Epithelial cell of esophagus (primary cell): ENCODE measurements at regions not wholly inside any gene's neighbourhood (a gene's known extent, or its start where the extent isn't known, plus 50 kb on each side); places are given as distances from the start of the nearest gene placed in this dataset.

Experiments
- DNase-seq: peaks from one replicate; pipeline ENCODE4 v3.0.0; 2010; ENCODE audit warnings: low read depth
- H3K4me3 ChIP-seq: 2 replicates; pipeline ENCODE4 v1.5.1; 2011; ENCODE audit warnings: mild to moderate bottlenecking, low read length, control low read depth
- CTCF ChIP-seq: IDR thresholded peaks from 2 replicates; pipeline ENCODE4 v1.5.1; 2011; ENCODE audit warnings: low read depth, mild to moderate bottlenecking, low read length, control low read depth, inconsistent platforms; ENCODE audit not compliant: insufficient read depth; ENCODE audit errors: missing control alignments

GRCh38 chr13:111511219-111511732, 190.8 kb downstream of the TEX29 start:
- DNase-seq = no peak
- no peak for TF ChIP-seq CTCF
- no peak overlapping the region for H3K4me3 ChIP-seq

DNA sequence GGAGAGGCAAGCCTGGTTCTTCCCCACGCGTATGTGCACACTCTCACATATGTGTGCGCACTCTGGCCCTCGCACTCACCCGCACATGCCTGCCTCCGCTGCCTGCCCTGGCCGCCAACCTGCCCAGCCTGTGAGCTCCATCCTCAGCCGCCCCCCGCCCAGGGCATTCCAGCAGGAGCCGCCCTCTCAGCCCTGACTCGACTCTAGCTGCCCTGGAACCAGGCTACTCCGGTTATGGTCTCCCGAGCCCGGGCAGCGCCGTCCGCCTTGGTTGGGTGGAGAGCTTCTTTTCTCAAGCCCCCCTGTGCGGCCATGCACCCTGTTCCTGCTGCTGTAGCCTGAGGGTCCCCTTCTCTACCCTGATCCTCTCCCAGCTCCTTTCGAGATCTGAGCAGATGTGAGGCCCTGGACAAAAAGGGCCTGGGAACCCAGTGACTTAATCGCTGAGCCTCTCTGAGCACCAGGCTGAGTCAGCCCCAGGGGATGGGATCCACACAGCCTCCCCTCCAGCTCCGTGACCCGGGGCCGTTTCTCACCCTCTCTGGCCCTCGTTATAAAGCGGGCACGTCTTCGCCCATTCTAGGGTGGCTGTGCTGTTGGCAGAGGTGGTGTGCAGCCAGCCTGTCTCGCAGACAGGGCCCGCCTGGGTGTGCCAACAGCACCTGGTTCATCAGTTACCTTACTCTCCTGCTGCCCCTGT, 191.5 kb downstream of the TEX29 start:
- no peak overlapping the region for H3K4me3 ChIP-seq
- DNase-seq = no peak
- no peak for TF ChIP-seq CTCF

GRCh38 chr13:111512707-111513106, 192.3 kb downstream of the TEX29 start:
- TF ChIP-seq CTCF = no peak
- H3K4me3 ChIP-seq = no peak overlapping the region
- no peak for DNase-seq

DNA sequence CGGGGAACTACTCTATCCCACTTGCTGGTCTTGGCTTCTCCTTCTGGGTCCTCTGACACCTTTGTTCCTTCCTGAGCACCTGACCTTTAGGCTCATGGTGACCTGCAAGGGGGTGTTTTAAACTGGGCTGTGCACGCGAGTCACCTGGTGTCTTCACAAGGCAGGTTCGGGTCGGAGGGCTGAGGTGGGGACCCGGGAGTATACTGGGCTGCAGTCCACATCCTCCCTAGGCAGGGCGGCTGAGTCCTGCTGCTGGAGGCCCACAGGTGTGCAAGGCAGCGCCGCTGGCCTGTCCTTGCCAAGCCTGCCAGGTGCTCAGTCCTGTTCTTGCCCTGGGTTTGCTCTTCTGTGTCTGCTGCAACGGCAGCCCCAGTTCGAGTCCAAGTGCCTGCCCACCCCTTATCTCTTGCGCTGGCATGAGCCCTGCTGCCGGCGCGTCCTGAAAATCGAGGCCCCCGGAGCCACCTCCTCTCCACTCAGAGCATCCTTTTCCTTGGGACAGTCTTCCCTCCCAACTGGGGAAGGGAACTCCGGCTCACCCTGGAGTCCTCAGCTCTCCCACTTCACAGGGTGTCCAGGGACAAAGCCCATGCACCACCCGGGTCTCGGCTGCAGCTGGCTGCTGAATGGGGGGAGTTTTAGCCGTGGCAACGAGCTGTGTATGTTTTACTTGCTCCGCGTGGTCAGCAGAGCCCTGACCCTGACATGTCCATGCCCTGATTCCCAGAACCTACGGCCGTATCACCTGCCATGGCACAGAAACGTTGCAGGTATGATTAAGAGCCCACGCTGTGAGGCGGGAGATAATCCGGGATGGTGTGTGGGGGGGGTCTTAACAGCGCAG, 193.5 kb downstream of the TEX29 start:
- no peak for DNase-seq
- H3K4me3 ChIP-seq = no peak overlapping the region
- no peak for TF ChIP-seq CTCF

DNA sequence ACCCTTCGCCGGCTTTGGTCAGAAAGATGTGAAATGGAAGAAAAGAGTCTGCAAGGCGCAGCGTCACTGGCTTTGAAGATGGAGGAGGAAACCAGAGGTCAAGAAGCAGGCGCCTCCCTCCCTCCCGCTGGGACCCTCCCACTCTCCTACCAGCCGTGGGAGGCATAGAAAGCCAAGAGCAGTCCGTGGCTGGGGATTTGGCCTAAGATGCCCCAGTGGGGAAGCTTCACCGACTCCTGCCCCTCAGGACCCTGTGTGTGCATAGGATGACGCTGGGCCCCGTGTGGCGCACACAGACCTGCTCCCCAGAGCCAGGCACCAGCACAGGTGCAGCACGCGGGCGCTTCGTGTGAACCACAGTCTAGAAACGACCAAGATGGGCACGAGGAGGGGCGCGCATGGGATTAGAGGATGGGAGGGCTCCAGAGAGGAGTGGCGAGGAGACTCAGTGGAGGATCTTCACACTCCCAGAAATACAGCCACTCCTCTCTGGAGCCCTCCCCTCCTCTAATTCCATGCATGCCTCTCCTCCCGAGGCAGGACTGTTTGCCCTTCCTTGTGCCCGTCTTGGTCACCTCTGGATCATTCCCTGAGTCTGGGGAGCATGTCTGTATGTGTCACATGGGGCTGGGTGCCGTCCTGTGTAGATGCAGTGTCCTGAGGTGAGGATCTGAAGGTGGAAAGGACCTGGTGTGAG, 194.3 kb downstream of the TEX29 start:
- H3K4me3 ChIP-seq = no peak overlapping the region
- TF ChIP-seq CTCF = no peak

DNA sequence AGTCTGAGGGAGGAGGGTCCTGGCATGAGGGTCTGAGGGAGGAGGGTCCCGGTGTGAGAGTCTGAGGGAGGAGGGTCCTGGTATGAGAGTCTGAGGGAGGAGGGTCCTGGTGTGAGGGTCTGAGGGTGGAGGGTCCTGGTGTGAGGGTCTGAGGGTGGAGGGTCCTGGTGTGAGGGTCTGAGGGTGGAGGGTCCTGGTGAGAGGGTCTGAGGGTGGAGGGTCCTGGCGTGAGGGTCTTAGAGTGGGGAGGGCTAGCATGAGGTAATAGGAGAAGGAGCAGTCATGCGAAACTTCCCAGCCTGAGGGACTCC, 194.8 kb downstream of the TEX29 start:
- DNase-seq = no peak

More for the DNA sequence above, 194.3 kb downstream of the TEX29 start:
- no peak for DNase-seq

More for the DNA sequence above, 194.8 kb downstream of the TEX29 start:
- H3K4me3 ChIP-seq = no peak overlapping the region
- no peak for TF ChIP-seq CTCF
